HepG2 (cell line): ENCODE measurements at regions not wholly inside any gene's neighbourhood (a gene's known extent, or its start where the extent isn't known, plus 50 kb on each side); places are given as distances from the start of the nearest gene placed in this dataset.

Experiments
- ATAC-seq: fragments of 200-7000 bp; cut with Tn5 transposase; 3 replicates; pipeline ENCODE4 v1.9.1; 2020; ENCODE audit warnings: mild to moderate bottlenecking, moderate library complexity
- BruUV-seq: library from RNA; stranded (reverse); fragments of 400-500 nt; replicated peaks from 2 replicates; lab custom pipeline; 2021; lab: Mats Ljungman, UMichigan
- CTCF ChIA-PET: fragments of 300-600 bp; formaldehyde crosslinking; extraction: SDS; loops from one replicate; lab custom pipeline; 2021; ENCODE audit warnings: low total read pairs, inconsistent platforms, low intra/inter-chr PET ratio; lab: Yijun Ruan, JAX
- POLR2A ChIA-PET: fragments of 350-600 bp; sonication (Branson Sonifier 250); formaldehyde crosslinking; loops from one replicate; lab custom pipeline; 2020; ENCODE audit warnings: antibody characterized with exemption, inconsistent platforms; lab: Yijun Ruan, JAX
- DNase-seq: peaks from one replicate; pipeline ENCODE4 v3.0.0-alpha.2; 2015; ENCODE audit warnings: low spot score
- FAIRE-seq: peaks from 3 replicates; lab custom pipeline; 2011; peaks lifted over from hg19 to GRCh38; lab: Jason Lieb, UNC
- H2AFZ ChIP-seq: one replicate; pipeline ENCODE4 v1.6.1; 2011; ENCODE audit warnings: low read length, inconsistent platforms
- H3K27ac ChIP-seq: fragments of 300-600 bp; 3 replicates; pipeline ENCODE4 v1.8.0; 2011; ENCODE audit warnings: mixed run types, mild to moderate bottlenecking, mixed read lengths, low read length, inconsistent platforms; ENCODE audit not compliant: insufficient read depth; ENCODE audit errors: extremely low read length
- H3K27me3 ChIP-seq, 2 experiments: fragments of 200-600 bp in 1 of 2; 2 replicates in 1 of 2; 3 replicates in 1 of 2; pipeline versions ENCODE4 v1.6.0 to v1.8.0; 2011; ENCODE audit warnings: low read length in 2 of 2, mild to moderate bottlenecking in 2 of 2, moderate library complexity in 2 of 2, inconsistent platforms in 1 of 2; ENCODE audit not compliant: insufficient read depth in 2 of 2, control insufficient read depth in 1 of 2
- H3K36me3 ChIP-seq, 2 experiments: fragments of 200-600 bp in 1 of 2; replicated peaks in 1 of 2; 2 replicates in 1 of 2; 3 replicates in 1 of 2; pipeline versions ENCODE4 v1.5.1 to v1.8.0; 2011; ENCODE audit warnings: low read length in 2 of 2, inconsistent platforms in 1 of 2; ENCODE audit not compliant: insufficient read depth in 2 of 2, control insufficient read depth in 1 of 2
- H3K4me1 ChIP-seq: 2 replicates; pipeline ENCODE4 v1.5.1; 2012; ENCODE audit warnings: low read length, inconsistent platforms; ENCODE audit not compliant: insufficient read depth
- H3K4me2 ChIP-seq: 2 replicates; pipeline ENCODE4 v1.6.0; 2011; ENCODE audit warnings: low read depth, low read length, inconsistent platforms
- H3K4me3 ChIP-seq, 3 experiments: fragments of 200-600 bp in 1 of 3; sonication (generic), shearing (Covaris generic) in 1 of 3; replicated peaks in 1 of 3; 2 replicates each; pipeline ENCODE4 v1.5.1; 2011 to 2016; ENCODE audit warnings: low read length in 3 of 3, inconsistent platforms in 2 of 3, low read depth in 2 of 3, mild to moderate bottlenecking in 2 of 3, control low read depth in 1 of 3, mixed read lengths in 1 of 3; ENCODE audit not compliant: insufficient read depth in 1 of 3
- H3K79me2 ChIP-seq: one replicate; pipeline ENCODE4 v1.6.1; 2011; ENCODE audit warnings: low read length, inconsistent platforms; ENCODE audit not compliant: insufficient read depth
- H3K9ac ChIP-seq: 2 replicates; pipeline ENCODE4 v1.6.0; 2011; ENCODE audit warnings: mild to moderate bottlenecking, low read depth, low read length, inconsistent platforms; ENCODE audit not compliant: insufficient read depth
- H3K9me3 ChIP-seq: 2 replicates; pipeline ENCODE4 v1.5.1; 2012; ENCODE audit warnings: mild to moderate bottlenecking, low read length
- H4K20me1 ChIP-seq: 2 replicates; pipeline ENCODE4 v1.6.0; 2011; ENCODE audit warnings: inconsistent platforms, mild to moderate bottlenecking, low read length, moderate library complexity; ENCODE audit not compliant: insufficient read depth
- GMEB1 ChIP-seq: sonication (generic); formaldehyde crosslinking; IDR thresholded peaks from 2 replicates; pipeline ENCODE4 v1.5.1; 2020; ENCODE audit warnings: missing genetic modification reagents, mild to moderate bottlenecking, borderline replicate concordance
- HCFC1 ChIP-seq: fragments of 150-350 bp; IDR thresholded peaks from 2 replicates; pipeline ENCODE4 v1.6.1; 2014; ENCODE audit warnings: low read depth, low read length
- MAFK ChIP-seq, 2 experiments: IDR thresholded peaks in 1 of 2; conservative IDR thresholded peaks in 1 of 2; 2 replicates each; pipeline ENCODE4 v1.6.1; 2011; ENCODE audit warnings: improper control_type of control experiment in 2 of 2, low read length in 2 of 2
- THAP7 ChIP-seq: sonication (generic); formaldehyde crosslinking; IDR thresholded peaks from 2 replicates; pipeline ENCODE4 v1.8.1; 2023; ENCODE audit warnings: mild to moderate bottlenecking, missing genetic modification reagents
- ZNF17 ChIP-seq: sonication (generic); formaldehyde crosslinking; IDR thresholded peaks from 2 replicates; pipeline ENCODE4 v1.5.0; 2020; ENCODE audit warnings: mild to moderate bottlenecking, missing genetic modification reagents
- ZNF660 ChIP-seq: sonication (generic); formaldehyde crosslinking; IDR thresholded peaks from 2 replicates; pipeline ENCODE4 v1.5.1; 2020; ENCODE audit warnings: mild to moderate bottlenecking, low read depth, missing genetic modification reagents, borderline replicate concordance
- WGBS: methylation state at CpG from one replicate; pipeline ENCODE4 v1.1.6; 2017; ENCODE audit warnings: low lambda C conversion rate; 5-methylcytosine and 5-hydroxymethylcytosine counted together
- in situ Hi-C: cut with HindIII; loops from 2 replicates; pipeline ENCODE4 v1.10.0; 2017; ENCODE audit warnings: low pct_unique_long_range_greater_than_20kb; ENCODE audit not compliant: extremely low pct_ligation_motif_present
- intact Hi-C: fragments of 100-400 bp; cut with micrococcal nuclease; formaldehyde crosslinking; loops from one replicate; pipeline ENCODE4 v1.10.0; 2022; ENCODE audit not compliant: unreplicated experiment

- ATAC-seq, result peak; percentile 16; the same call in 1 of the 3 replicates
- H3K9me3 ChIP-seq, result peaks cover 17% of the 10 kb centered on the region
- TF ChIP-seq ZNF660 (no peak), MAFK (conservative IDR thresholded peaks at IDR 0.05 in 1 of 2, IDR thresholded peaks at IDR 0.05 in 1 of 2; ENCODE audit: low read length in 2 of 2) (no peak), HCFC1 (no peak), THAP7 (CRISPR knock-in tag) (no peak), ZNF17 (CRISPR knock-in tag) (no peak), GMEB1 (CRISPR knock-in tag) (no peak)
- H4K20me1 ChIP-seq, result no peaks in the 10 kb centered on the region
- H2AFZ ChIP-seq, result no peak overlapping the region
- FAIRE-seq, result no peak
- H3K9ac ChIP-seq, result no peak overlapping the region
- DNase-seq, result no peak
- ChIA-PET POLR2A (no interaction called here), CTCF (no interaction called here)
- in situ Hi-C loops, result no loop called here
- H3K27ac ChIP-seq, result no peak overlapping the region
- intact Hi-C loops, result no loop called here
- H3K4me3 ChIP-seq, result no peak overlapping the region
- no peak overlapping the region for H3K4me2 ChIP-seq
- no peaks in the 10 kb centered on the region for H3K4me1 ChIP-seq
- 26% methylated on average over 14 of the region's 16 CpGs for WGBS
- no TSS peak for BruUV-seq
- no peaks in the 10 kb centered on the region for H3K79me2 ChIP-seq
- H3K36me3 ChIP-seq, result no peaks in the 10 kb centered on the region
- peaks cover 0 to 15% of the 10 kb centered on the region in 2 experiments; a peak in 1 of 5 replicates for H3K27me3 ChIP-seq
These were observed 243.5 kb upstream of the MYT1L start for GRCh38 chr2:2574401-2575180.
